OCI-LY7 (cell line): ENCODE measurements at regions not wholly inside any gene's neighbourhood (a gene's known extent, or its start where the extent isn't known, plus 50 kb on each side); places are given as distances from the start of the nearest gene placed in this dataset.

Source experiments
- BruUV-seq: library from RNA; stranded (reverse); fragments of 400-500 nt; replicated peaks from 2 replicates; lab custom pipeline; 2021; lab: Mats Ljungman, UMichigan
- CTCF ChIA-PET: fragments of 300-600 bp; sonication (Branson Sonifier 250); formaldehyde crosslinking; loops from one replicate; lab custom pipeline; 2022; ENCODE audit warnings: antibody characterized with exemption; ENCODE audit not compliant: unreplicated experiment; lab: Charles Lee
- POLR2A ChIA-PET: fragments of 300-600 bp; sonication (Branson Sonifier 250); formaldehyde crosslinking; loops from one replicate; lab custom pipeline; 2022; ENCODE audit warnings: antibody characterized with exemption; lab: Charles Lee
- DNase-seq: peaks from one replicate; pipeline ENCODE4 v3.0.0-alpha.2; 2015; ENCODE audit warnings: low spot score
- H2AFZ ChIP-seq: fragments of 200-600 bp; sonication (generic), shearing (Covaris generic); 2 replicates; pipeline ENCODE4 v1.6.1; 2014; ENCODE audit warnings: mild to moderate bottlenecking, antibody characterized with exemption, low read length, moderate library complexity
- H3K27ac ChIP-seq: fragments of 200-600 bp; sonication (generic); 2 replicates; pipeline ENCODE4 v1.5.1; 2014; ENCODE audit warnings: mixed run types, low read depth, mild to moderate bottlenecking, moderate library complexity, low read length, inconsistent platforms; ENCODE audit not compliant: poor library complexity, severe bottlenecking
- H3K36me3 ChIP-seq: fragments of 200-600 bp; sonication (generic); 2 replicates; pipeline ENCODE4 v1.6.1; 2014; ENCODE audit warnings: mild to moderate bottlenecking, antibody characterized with exemption, low read length, moderate library complexity, mixed read lengths; ENCODE audit not compliant: insufficient read depth
- H3K4me1 ChIP-seq: fragments of 200-600 bp; sonication (generic); 2 replicates; pipeline ENCODE4 v1.5.1; 2014; ENCODE audit warnings: mild to moderate bottlenecking, low read length; ENCODE audit not compliant: insufficient read depth, poor library complexity, severe bottlenecking
- H3K4me2 ChIP-seq: fragments of 200-600 bp; sonication (generic); 2 replicates; pipeline ENCODE4 v1.6.1; 2014; ENCODE audit warnings: mild to moderate bottlenecking, low read length
- H3K4me3 ChIP-seq: fragments of 200-600 bp; sonication (generic); 2 replicates; pipeline ENCODE4 v1.5.1; 2014; ENCODE audit warnings: mild to moderate bottlenecking, low read depth, low read length; ENCODE audit not compliant: poor library complexity, severe bottlenecking
- H3K79me2 ChIP-seq: fragments of 200-600 bp; sonication (generic); 2 replicates; pipeline ENCODE4 v1.6.1; 2016; ENCODE audit warnings: low read depth, mild to moderate bottlenecking, low read length, moderate library complexity, mixed read lengths; ENCODE audit not compliant: insufficient read depth
- H3K9me2 ChIP-seq: fragments of 200-600 bp; sonication (generic); 2 replicates; pipeline ENCODE4 v1.6.1; 2016; ENCODE audit warnings: mild to moderate bottlenecking, low read length, mixed read lengths; ENCODE audit not compliant: insufficient read depth
- H3K9me3 ChIP-seq: fragments of 200-600 bp; sonication (generic); 2 replicates; pipeline ENCODE4 v1.6.1; 2014; ENCODE audit warnings: mild to moderate bottlenecking, mixed run types, low read length, mixed read lengths
- H4K20me1 ChIP-seq: fragments of 200-600 bp; sonication (generic); 2 replicates; pipeline ENCODE4 v1.6.1; 2014; ENCODE audit warnings: mild to moderate bottlenecking, antibody characterized with exemption, low read length, moderate library complexity, mixed read lengths; ENCODE audit not compliant: insufficient read depth
- EZH2phosphoT487 ChIP-seq: fragments of 200-600 bp; sonication (generic); IDR thresholded peaks from 2 replicates; pipeline ENCODE4 v1.6.1; 2018; ENCODE audit warnings: low read depth, borderline replicate concordance, mild to moderate bottlenecking, mixed run types, antibody characterized with exemption, low read length, moderate library complexity, mixed read lengths
- intact Hi-C: fragments of 100-400 bp; cut with micrococcal nuclease; formaldehyde crosslinking; loops from one replicate; pipeline ENCODE4 v1.10.0; 2022; ENCODE audit not compliant: unreplicated experiment
- TF ChIP-seq, protein P1 (sequence below): fragments of 200-600 bp; sonication (generic); conservative IDR thresholded peaks from 2 replicates; pipeline ENCODE4 v1.5.1; 2014; ENCODE audit warnings: mild to moderate bottlenecking, antibody characterized with exemption, low read length, moderate library complexity, mixed read lengths

DNA sequence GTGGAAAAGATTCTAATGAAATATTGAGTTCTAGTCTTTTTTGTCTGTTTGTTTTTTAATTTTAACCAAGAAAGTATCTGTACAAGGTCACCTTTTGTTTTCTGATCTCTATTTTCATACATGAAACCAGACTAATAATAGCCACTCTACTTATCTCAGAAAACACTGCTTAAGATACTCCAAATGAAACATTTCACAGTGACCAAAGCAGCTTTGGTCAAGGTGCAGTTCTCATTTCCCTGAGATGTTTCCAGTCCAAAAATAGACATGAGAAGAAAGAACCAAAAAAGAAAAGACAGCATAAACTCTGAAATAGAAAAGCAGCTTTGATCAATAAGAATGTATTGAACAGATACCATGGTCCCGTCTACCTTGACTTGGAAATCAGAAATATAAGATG, 782.8 kb downstream of the RAB28 start:
- intact Hi-C loops, result no loop called here
- DNase-seq, result no peak
- CTCF ChIA-PET, result no interaction called here
- POLR2A ChIA-PET, result no interaction called here
- TF ChIP-seq, protein P1, sequence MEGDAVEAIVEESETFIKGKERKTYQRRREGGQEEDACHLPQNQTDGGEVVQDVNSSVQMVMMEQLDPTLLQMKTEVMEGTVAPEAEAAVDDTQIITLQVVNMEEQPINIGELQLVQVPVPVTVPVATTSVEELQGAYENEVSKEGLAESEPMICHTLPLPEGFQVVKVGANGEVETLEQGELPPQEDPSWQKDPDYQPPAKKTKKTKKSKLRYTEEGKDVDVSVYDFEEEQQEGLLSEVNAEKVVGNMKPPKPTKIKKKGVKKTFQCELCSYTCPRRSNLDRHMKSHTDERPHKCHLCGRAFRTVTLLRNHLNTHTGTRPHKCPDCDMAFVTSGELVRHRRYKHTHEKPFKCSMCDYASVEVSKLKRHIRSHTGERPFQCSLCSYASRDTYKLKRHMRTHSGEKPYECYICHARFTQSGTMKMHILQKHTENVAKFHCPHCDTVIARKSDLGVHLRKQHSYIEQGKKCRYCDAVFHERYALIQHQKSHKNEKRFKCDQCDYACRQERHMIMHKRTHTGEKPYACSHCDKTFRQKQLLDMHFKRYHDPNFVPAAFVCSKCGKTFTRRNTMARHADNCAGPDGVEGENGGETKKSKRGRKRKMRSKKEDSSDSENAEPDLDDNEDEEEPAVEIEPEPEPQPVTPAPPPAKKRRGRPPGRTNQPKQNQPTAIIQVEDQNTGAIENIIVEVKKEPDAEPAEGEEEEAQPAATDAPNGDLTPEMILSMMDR, result no peak
- TF ChIP-seq EZH2phosphoT487, result no peak
- Histone ChIP-seq H3K79me2 (no peaks in the 10 kb centered on the region), H3K27ac (no peak overlapping the region), H3K4me1 (no peaks in the 10 kb centered on the region), H3K4me3 (no peak overlapping the region), H2AFZ (no peak overlapping the region), H3K36me3 (no peaks in the 10 kb centered on the region), H3K9me2 (no peaks in the 10 kb centered on the region), H3K4me2 (no peak overlapping the region), H4K20me1 (no peaks in the 10 kb centered on the region), H3K9me3 (no peaks in the 10 kb centered on the region)
- BruUV-seq, result no TSS peak

DNA sequence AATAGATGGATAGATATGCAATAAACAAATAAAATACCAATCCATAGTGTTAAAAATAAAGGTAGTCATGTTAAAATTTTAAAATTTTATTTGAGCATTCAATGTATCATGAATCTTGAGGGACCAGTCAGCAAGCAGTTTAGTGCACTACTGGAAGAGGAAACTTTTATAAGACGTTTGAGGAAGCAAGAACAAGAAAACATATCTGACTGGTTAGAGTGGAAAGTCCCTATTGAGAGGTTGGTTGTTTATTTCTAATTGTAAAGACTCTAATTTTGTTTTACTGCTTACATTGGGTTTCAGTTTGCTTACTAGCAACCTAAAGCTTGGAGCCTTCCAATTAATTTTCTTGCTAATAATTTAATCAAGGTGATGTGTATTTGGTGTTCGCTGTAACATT, 786.2 kb downstream of the RAB28 start:
- TF ChIP-seq, protein P1, result no peak
- intact Hi-C loops, result no loop called here
- Histone ChIP-seq H3K27ac (no peak overlapping the region), H3K36me3 (no peaks in the 10 kb centered on the region), H3K4me1 (no peaks in the 10 kb centered on the region), H3K4me2 (no peak overlapping the region), H4K20me1 (no peaks in the 10 kb centered on the region), H2AFZ (no peak overlapping the region), H3K9me2 (no peaks in the 10 kb centered on the region), H3K9me3 (no peaks in the 10 kb centered on the region), H3K4me3 (no peak overlapping the region), H3K79me2 (no peaks in the 10 kb centered on the region)
- no TSS peak for BruUV-seq
- ChIA-PET POLR2A (no interaction called here), CTCF (no interaction called here)
- DNase-seq, result no peak

DNA sequence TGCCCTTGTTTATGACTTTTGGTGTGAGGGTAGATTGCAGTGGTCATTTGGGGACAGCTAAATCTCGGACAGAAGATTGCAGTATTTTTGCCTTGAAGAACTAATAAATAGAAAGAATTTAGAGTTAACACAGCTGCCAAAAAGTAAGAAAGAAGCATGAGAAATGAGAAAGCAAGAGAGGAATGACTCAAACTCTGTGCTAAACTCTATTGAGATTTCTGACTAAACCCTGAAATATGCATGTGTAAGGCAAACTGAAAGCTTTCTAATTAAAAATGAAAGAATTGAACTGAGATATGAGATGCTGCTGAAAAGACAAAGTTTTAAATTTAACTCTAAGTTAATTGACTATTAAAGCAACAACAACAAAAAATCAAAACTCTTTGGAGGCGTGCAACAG, 791.3 kb downstream of the RAB28 start:
- no peaks in the 10 kb centered on the region for H3K4me1 ChIP-seq
- H3K4me2 ChIP-seq, result no peak overlapping the region
- no peak overlapping the region for H3K27ac ChIP-seq
- TF ChIP-seq, protein P1, result no peak
- no peak for TF ChIP-seq EZH2phosphoT487
- H3K79me2 ChIP-seq, result no peaks in the 10 kb centered on the region
- intact Hi-C loops, result no loop called here
- H4K20me1 ChIP-seq, result no peaks in the 10 kb centered on the region
- CTCF ChIA-PET, result no interaction called here
- H2AFZ ChIP-seq, result no peak overlapping the region
- no peaks in the 10 kb centered on the region for H3K36me3 ChIP-seq
- BruUV-seq, result no TSS peak
- POLR2A ChIA-PET, result interaction anchor here (1.6 kb wide), 1 partner anchor 10 kb away, joined by 4 read pairs; no protein-coding TSS in a partner anchor
- no peaks in the 10 kb centered on the region for H3K9me2 ChIP-seq
- H3K9me3 ChIP-seq, result no peaks in the 10 kb centered on the region
- no peak overlapping the region for H3K4me3 ChIP-seq
- no peak for DNase-seq
